ENCODE measurements at regions not wholly inside any gene's neighbourhood (a gene's known extent, or its start where the extent isn't known, plus 50 kb on each side); places are given as distances from the start of the nearest gene placed in this dataset.

DNA sequence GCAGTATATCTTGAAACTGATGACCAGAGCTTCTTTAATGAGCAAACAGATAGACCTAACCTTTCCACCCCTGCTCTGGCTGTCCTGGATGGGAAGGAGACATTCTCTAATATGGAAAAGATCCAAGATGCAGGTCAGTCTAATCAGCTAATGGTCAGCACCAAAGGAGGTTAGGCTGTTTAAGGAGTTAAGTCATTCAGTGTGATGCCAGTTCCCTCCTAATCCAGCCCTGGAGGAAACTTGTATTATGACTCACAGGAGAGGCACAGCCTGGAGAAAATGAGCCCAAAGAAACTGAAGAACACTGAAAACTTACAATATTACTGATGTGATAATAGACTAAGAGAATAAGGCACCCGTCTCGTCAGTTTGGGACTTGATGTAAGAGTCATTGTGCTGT is 323.0 kb downstream of the HNRNPD start:
- Histone ChIP-seq H3K27ac (no peak overlapping the region), H3K9me3 (ENCODE audit: low read depth) (no peaks in the 10 kb centered on the region), H3K4me1 (ENCODE audit: low read depth) (no peaks in the 10 kb centered on the region), H3K27me3 (peaks cover 12% of the 10 kb centered on the region), H3K4me3 (no peak overlapping the region), H3K36me3 (no peaks in the 10 kb centered on the region)
- no peak for DNase-seq (ENCODE audit: low read depth in 1 of 2, low spot score in 1 of 2)
- TF ChIP-seq, protein P1, sequence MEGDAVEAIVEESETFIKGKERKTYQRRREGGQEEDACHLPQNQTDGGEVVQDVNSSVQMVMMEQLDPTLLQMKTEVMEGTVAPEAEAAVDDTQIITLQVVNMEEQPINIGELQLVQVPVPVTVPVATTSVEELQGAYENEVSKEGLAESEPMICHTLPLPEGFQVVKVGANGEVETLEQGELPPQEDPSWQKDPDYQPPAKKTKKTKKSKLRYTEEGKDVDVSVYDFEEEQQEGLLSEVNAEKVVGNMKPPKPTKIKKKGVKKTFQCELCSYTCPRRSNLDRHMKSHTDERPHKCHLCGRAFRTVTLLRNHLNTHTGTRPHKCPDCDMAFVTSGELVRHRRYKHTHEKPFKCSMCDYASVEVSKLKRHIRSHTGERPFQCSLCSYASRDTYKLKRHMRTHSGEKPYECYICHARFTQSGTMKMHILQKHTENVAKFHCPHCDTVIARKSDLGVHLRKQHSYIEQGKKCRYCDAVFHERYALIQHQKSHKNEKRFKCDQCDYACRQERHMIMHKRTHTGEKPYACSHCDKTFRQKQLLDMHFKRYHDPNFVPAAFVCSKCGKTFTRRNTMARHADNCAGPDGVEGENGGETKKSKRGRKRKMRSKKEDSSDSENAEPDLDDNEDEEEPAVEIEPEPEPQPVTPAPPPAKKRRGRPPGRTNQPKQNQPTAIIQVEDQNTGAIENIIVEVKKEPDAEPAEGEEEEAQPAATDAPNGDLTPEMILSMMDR (IDR thresholded peaks at IDR 0.05; ENCODE audit: low read depth, low read length): no peak

DNA sequence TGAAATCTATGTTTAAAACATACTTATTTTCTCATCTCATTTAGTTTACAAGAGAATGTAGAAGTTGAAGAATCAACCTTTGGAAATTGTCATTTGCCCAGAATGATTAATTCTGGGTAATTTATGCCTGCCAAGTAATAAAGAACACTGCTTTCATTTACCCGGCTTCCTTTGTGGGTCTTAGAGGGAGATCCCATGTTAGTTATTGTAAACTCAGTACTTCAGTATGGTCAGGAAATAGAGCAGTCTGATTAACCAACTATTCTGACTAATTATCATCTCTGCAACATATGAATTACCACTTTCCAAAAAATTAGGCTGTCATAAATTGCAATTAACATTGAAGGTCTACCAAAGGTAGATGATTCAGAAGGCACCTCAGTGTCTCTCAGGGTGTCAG is 324.5 kb downstream of the HNRNPD start:
- TF ChIP-seq, protein P1 (IDR thresholded peaks at IDR 0.05; ENCODE audit: low read depth, low read length): no peak

DNA sequence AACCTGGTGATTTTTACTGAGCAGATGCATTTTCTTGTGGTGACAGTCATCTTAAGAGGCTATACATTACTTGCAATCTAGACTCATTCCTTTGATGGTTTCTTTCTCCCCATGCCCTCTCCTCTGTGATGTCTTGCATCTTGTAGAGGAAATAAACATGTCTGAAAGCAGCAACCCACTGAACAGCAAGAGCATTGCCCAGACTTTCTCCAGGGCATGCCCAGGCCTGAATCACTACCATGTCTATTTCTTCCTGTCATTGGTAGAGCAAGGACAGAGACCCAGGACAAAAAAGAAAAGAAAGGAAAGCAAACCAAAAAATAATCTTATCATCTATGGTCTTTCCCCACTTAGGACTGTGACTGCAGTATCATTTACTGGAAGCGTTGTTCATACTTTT is 326.1 kb downstream of the HNRNPD start:
- Histone ChIP-seq H3K36me3 (no peaks in the 10 kb centered on the region), H3K27ac (no peak overlapping the region), H3K4me3 (no peak overlapping the region), H3K27me3 (peaks cover 27% of the 10 kb centered on the region), H3K9me3 (ENCODE audit: low read depth) (no peaks in the 10 kb centered on the region), H3K4me1 (ENCODE audit: low read depth) (peaks cover 5% of the 10 kb centered on the region)
- TF ChIP-seq, protein P1 (IDR thresholded peaks at IDR 0.05; ENCODE audit: low read depth, low read length): no peak
- DNase-seq (ENCODE audit: low read depth in 1 of 2, low spot score in 1 of 2): no peak

More for the DNA sequence above, 324.5 kb downstream of the HNRNPD start:
- Histone ChIP-seq H3K36me3 (no peaks in the 10 kb centered on the region), H3K27me3 (peaks cover 21% of the 10 kb centered on the region), H3K4me3 (no peak overlapping the region), H3K4me1 (ENCODE audit: low read depth) (no peaks in the 10 kb centered on the region), H3K27ac (no peak overlapping the region), H3K9me3 (ENCODE audit: low read depth) (no peaks in the 10 kb centered on the region)
- no peak for DNase-seq (ENCODE audit: low read depth in 1 of 2, low spot score in 1 of 2)

DNA sequence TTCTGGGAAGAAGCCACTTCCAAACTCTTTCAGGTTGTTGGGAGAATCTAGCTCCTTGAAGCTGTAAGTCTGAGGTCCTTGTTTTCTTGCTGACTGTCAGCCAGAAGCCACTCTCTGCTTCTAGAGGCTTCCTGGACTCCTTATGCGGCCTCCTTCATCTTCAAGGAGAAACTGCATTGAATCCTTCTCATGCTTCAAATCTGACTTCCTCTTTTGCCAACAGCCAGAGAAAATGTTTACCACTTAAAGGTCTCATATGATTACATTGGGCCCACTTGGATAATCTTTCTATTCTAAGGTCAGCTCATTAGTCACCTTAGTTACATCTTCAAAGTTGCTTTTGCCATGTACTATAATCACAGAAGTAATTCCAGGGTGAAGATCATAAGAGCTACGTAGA is 327.0 kb downstream of the HNRNPD start:
- Histone ChIP-seq H3K27me3 (peaks cover 27% of the 10 kb centered on the region), H3K36me3 (no peaks in the 10 kb centered on the region), H3K27ac (no peak overlapping the region), H3K9me3 (ENCODE audit: low read depth) (no peaks in the 10 kb centered on the region), H3K4me1 (ENCODE audit: low read depth) (peaks cover 5% of the 10 kb centered on the region), H3K4me3 (no peak overlapping the region)
- no peak for DNase-seq (ENCODE audit: low read depth in 1 of 2, low spot score in 1 of 2)
- TF ChIP-seq, protein P1 (IDR thresholded peaks at IDR 0.05; ENCODE audit: low read depth, low read length): no peak

DNA sequence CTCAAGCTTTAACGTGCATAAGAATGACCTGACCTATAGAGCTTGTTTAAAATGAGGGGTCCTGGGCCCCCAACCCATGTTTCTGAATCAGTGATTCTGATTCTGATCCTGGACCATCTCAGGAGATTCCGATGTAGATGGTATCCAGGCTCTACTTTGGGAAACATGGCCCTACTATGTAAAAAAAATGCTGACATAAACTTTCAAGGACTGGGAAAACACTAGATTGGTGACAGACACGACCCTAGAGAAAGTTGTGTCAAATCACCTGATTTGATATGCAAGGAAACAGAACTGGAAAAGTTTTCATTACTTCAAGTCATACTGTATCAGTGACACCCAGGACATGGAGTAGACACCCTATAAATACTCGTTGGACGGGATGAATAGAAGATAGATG is 328.5 kb downstream of the HNRNPD start:
- Histone ChIP-seq H3K27me3 (peaks cover 32% of the 10 kb centered on the region), H3K9me3 (ENCODE audit: low read depth) (no peaks in the 10 kb centered on the region), H3K36me3 (no peaks in the 10 kb centered on the region), H3K4me1 (ENCODE audit: low read depth) (peaks cover 5% of the 10 kb centered on the region), H3K4me3 (no peak overlapping the region), H3K27ac (no peak overlapping the region)
- TF ChIP-seq, protein P1 (IDR thresholded peaks at IDR 0.05; ENCODE audit: low read depth, low read length): no peak
- DNase-seq (ENCODE audit: low read depth in 1 of 2, low spot score in 1 of 2): no peak

All from cardiac muscle cell (in vitro differentiated cells and primary cell).